ENCODE measurements at regions not wholly inside any gene's neighbourhood (a gene's known extent, or its start where the extent isn't known, plus 50 kb on each side); places are given as distances from the start of the nearest gene placed in this dataset.
"Not testable (repeated sequence)": the region's sequence is repeated elsewhere in the genome, so short reads cannot be mapped to it uniquely, and the experiment has no call there.

DNA sequence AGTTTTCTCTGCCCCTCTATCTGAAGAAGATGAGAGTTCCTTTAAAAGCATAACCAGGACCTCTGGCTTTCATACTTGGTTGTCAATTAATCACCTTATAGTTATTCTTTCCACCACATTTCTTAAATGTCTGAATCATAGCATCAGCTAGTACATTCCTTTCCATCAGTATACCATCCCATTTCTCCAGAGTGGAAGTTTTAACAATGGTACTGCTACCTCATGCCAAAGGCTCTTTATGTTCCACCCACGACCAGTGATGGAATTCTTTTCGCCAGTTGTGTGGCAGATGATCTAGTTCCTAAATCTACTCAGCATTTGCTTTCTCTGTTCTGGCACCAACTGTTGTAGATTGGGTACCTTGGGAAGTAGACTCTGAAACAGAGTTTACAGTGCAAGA, 379.8 kb downstream of the ZNF674 start:
- Histone ChIP-seq H3K27me3 (ENCODE audit: control insufficient read depth, insufficient read depth, low read length) (no peaks in the 10 kb centered on the region), H3K4me3 (ENCODE audit: low read depth in 2 of 2, low read length in 2 of 2) (no peak overlapping the region), H3K9me3 (ENCODE audit: control insufficient read depth, insufficient read depth, low read depth, low read length) (no peaks in the 10 kb centered on the region), H3K4me1 (ENCODE audit: control insufficient read depth, insufficient read depth, low read length) (no peaks in the 10 kb centered on the region), H3K36me3 (ENCODE audit: control insufficient read depth, insufficient read depth, low read length) (no peaks in the 10 kb centered on the region), H3K27ac (ENCODE audit: low read length) (no peak overlapping the region)
- ChIA-PET POLR2A (no interaction called here), CTCF (no interaction called here)
- no TSS peak for BruUV-seq (replicated peaks)
- no peak for DNase-seq (ENCODE audit: low read depth, low spot score)
- in situ Hi-C loops (cut with HindIII; ENCODE audit: low pct_unique_long_range_greater_than_20kb, low sequenced_read_pairs) (no loop called here), intact Hi-C loops (cut with micrococcal nuclease; ENCODE audit: unreplicated experiment) (no loop called here)
- ATAC-seq = no peak
- TF ChIP-seq TCF7L2 (IDR thresholded peaks at IDR 0.05; ENCODE audit: low read depth, low read length) = no peak
- TF ChIP-seq, protein P1, sequence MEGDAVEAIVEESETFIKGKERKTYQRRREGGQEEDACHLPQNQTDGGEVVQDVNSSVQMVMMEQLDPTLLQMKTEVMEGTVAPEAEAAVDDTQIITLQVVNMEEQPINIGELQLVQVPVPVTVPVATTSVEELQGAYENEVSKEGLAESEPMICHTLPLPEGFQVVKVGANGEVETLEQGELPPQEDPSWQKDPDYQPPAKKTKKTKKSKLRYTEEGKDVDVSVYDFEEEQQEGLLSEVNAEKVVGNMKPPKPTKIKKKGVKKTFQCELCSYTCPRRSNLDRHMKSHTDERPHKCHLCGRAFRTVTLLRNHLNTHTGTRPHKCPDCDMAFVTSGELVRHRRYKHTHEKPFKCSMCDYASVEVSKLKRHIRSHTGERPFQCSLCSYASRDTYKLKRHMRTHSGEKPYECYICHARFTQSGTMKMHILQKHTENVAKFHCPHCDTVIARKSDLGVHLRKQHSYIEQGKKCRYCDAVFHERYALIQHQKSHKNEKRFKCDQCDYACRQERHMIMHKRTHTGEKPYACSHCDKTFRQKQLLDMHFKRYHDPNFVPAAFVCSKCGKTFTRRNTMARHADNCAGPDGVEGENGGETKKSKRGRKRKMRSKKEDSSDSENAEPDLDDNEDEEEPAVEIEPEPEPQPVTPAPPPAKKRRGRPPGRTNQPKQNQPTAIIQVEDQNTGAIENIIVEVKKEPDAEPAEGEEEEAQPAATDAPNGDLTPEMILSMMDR (IDR thresholded peaks at IDR 0.05) = no peak
- TF ChIP-seq, protein P2, sequence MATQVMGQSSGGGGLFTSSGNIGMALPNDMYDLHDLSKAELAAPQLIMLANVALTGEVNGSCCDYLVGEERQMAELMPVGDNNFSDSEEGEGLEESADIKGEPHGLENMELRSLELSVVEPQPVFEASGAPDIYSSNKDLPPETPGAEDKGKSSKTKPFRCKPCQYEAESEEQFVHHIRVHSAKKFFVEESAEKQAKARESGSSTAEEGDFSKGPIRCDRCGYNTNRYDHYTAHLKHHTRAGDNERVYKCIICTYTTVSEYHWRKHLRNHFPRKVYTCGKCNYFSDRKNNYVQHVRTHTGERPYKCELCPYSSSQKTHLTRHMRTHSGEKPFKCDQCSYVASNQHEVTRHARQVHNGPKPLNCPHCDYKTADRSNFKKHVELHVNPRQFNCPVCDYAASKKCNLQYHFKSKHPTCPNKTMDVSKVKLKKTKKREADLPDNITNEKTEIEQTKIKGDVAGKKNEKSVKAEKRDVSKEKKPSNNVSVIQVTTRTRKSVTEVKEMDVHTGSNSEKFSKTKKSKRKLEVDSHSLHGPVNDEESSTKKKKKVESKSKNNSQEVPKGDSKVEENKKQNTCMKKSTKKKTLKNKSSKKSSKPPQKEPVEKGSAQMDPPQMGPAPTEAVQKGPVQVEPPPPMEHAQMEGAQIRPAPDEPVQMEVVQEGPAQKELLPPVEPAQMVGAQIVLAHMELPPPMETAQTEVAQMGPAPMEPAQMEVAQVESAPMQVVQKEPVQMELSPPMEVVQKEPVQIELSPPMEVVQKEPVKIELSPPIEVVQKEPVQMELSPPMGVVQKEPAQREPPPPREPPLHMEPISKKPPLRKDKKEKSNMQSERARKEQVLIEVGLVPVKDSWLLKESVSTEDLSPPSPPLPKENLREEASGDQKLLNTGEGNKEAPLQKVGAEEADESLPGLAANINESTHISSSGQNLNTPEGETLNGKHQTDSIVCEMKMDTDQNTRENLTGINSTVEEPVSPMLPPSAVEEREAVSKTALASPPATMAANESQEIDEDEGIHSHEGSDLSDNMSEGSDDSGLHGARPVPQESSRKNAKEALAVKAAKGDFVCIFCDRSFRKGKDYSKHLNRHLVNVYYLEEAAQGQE (IDR thresholded peaks at IDR 0.05; ENCODE audit: insufficient read depth in 1 of 2, low read depth in 2 of 2, low read length in 1 of 2) = no peak
- no peak for TF ChIP-seq POLR2AphosphoS5 (IDR thresholded peaks at IDR 0.05; ENCODE audit: low read depth, low read length)
- no peak for TF ChIP-seq SIN3A (IDR thresholded peaks at IDR 0.05; ENCODE audit: borderline replicate concordance, insufficient read depth, low read depth, low read length)

DNA sequence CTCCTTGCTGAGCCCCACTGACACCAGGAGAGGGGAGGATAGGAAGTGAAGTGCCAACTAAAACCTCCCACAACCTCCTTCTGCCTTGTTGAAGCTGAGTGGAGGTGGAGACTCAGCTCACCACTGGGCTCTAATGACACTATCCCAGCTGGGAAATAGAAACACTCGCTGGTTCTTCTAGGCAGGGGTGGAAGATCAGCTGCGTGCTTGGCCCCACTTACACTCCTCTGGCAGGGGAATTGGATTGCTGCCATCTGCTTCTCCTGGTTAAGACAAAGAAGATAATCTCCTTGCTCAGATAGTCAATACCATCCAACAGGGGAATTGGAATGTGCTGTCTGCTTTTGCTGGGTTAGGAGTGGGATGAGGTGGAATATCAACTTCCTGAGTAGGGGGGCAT, 392.5 kb downstream of the ZNF674 start:
- Histone ChIP-seq H3K4me1 (ENCODE audit: control insufficient read depth, insufficient read depth, low read length) (no peaks in the 10 kb centered on the region), H3K4me3 (ENCODE audit: low read depth in 2 of 2, low read length in 2 of 2) (no peak overlapping the region), H3K27ac (ENCODE audit: low read length) (no peak overlapping the region), H3K27me3 (ENCODE audit: control insufficient read depth, insufficient read depth, low read length) (no peaks in the 10 kb centered on the region), H3K36me3 (ENCODE audit: control insufficient read depth, insufficient read depth, low read length) (no peaks in the 10 kb centered on the region), H3K9me3 (ENCODE audit: control insufficient read depth, insufficient read depth, low read depth, low read length) (no peaks in the 10 kb centered on the region)
- in situ Hi-C loops (cut with HindIII; ENCODE audit: low pct_unique_long_range_greater_than_20kb, low sequenced_read_pairs) = no loop called here
- DNase-seq (ENCODE audit: low read depth, low spot score) = no peak
- ChIA-PET POLR2A (no interaction called here), CTCF (no interaction called here)
- intact Hi-C loops (cut with micrococcal nuclease; ENCODE audit: unreplicated experiment) = no loop called here
- BruUV-seq (replicated peaks) = no TSS peak
- ATAC-seq = no peak
- TF ChIP-seq, protein P2 (IDR thresholded peaks at IDR 0.05; ENCODE audit: insufficient read depth in 1 of 2, low read depth in 2 of 2, low read length in 1 of 2) = no peak
- TF ChIP-seq SIN3A (IDR thresholded peaks at IDR 0.05; ENCODE audit: borderline replicate concordance, insufficient read depth, low read depth, low read length) (no peak), TCF7L2 (IDR thresholded peaks at IDR 0.05; ENCODE audit: low read depth, low read length) (no peak), POLR2AphosphoS5 (IDR thresholded peaks at IDR 0.05; ENCODE audit: low read depth, low read length) (no peak)
- TF ChIP-seq, protein P1 (IDR thresholded peaks at IDR 0.05) = no peak

DNA sequence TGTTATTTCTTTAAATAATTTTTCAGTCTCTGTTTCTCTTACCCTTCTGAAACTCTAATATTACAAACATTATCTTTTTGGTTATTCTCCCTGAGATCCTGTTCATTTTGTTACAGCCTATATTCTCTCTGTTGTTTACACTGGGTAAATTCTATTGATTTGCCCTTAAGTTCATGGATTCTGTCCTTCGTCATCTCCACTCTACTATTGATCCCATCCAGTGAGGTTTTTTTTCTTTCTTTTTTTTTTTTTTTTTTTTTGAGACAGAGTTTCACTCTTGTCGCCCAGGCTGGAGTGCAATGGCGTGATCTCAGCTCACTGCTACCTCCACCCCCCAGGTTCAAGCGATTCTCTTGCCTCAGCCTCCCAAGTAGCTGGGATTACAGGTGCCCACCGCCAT, 393.9 kb downstream of the ZNF674 start:
- CTCF ChIA-PET; H3K27me3 ChIP-seq (ENCODE audit: control insufficient read depth, insufficient read depth, low read length); BruUV-seq (replicated peaks); POLR2A ChIA-PET; in situ Hi-C loops (cut with HindIII; ENCODE audit: low pct_unique_long_range_greater_than_20kb, low sequenced_read_pairs); ATAC-seq; H3K9me3 ChIP-seq (ENCODE audit: control insufficient read depth, insufficient read depth, low read depth, low read length); H3K36me3 ChIP-seq (ENCODE audit: control insufficient read depth, insufficient read depth, low read length); H3K4me1 ChIP-seq (ENCODE audit: control insufficient read depth, insufficient read depth, low read length); DNase-seq (ENCODE audit: low read depth, low spot score); H3K4me3 ChIP-seq (ENCODE audit: low read depth in 2 of 2, low read length in 2 of 2); intact Hi-C loops (cut with micrococcal nuclease; ENCODE audit: unreplicated experiment); H3K27ac ChIP-seq (ENCODE audit: low read length): not testable (repeated sequence)

All from Panc1 (cell line).